ENCODE measurements at regions not wholly inside any gene's neighbourhood (a gene's known extent, or its start where the extent isn't known, plus 50 kb on each side); places are given as distances from the start of the nearest gene placed in this dataset.
A peak's percentile ranks its signal among the peaks of the same experiment; 100 is the strongest.

DNA sequence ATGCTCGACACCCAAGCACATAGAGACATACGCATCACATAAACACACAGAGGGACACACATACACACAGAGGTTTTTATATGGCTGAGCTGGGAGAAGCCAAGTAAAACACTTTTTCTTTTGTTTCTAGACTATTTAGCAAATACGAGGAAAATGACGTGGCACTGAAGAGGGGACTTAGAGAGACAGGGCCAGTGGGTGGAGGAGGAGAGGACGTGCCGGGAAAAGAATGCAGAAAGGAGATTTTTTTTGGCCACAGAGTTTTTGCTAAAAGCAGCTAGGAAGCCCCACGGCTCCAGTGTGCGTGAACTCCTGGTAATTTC is 168.5 kb upstream of the KLF7 start:
- TF ChIP-seq, protein P1, sequence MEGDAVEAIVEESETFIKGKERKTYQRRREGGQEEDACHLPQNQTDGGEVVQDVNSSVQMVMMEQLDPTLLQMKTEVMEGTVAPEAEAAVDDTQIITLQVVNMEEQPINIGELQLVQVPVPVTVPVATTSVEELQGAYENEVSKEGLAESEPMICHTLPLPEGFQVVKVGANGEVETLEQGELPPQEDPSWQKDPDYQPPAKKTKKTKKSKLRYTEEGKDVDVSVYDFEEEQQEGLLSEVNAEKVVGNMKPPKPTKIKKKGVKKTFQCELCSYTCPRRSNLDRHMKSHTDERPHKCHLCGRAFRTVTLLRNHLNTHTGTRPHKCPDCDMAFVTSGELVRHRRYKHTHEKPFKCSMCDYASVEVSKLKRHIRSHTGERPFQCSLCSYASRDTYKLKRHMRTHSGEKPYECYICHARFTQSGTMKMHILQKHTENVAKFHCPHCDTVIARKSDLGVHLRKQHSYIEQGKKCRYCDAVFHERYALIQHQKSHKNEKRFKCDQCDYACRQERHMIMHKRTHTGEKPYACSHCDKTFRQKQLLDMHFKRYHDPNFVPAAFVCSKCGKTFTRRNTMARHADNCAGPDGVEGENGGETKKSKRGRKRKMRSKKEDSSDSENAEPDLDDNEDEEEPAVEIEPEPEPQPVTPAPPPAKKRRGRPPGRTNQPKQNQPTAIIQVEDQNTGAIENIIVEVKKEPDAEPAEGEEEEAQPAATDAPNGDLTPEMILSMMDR (IDR thresholded peaks at IDR 0.05; ENCODE audit: low read length, missing control alignments): no peak
- no peak for DNase-seq (ENCODE audit: low read depth)
- H3K4me3 ChIP-seq (replicated peaks; ENCODE audit: low read depth, low read length): peak overlapping the region; percentile 44

DNA sequence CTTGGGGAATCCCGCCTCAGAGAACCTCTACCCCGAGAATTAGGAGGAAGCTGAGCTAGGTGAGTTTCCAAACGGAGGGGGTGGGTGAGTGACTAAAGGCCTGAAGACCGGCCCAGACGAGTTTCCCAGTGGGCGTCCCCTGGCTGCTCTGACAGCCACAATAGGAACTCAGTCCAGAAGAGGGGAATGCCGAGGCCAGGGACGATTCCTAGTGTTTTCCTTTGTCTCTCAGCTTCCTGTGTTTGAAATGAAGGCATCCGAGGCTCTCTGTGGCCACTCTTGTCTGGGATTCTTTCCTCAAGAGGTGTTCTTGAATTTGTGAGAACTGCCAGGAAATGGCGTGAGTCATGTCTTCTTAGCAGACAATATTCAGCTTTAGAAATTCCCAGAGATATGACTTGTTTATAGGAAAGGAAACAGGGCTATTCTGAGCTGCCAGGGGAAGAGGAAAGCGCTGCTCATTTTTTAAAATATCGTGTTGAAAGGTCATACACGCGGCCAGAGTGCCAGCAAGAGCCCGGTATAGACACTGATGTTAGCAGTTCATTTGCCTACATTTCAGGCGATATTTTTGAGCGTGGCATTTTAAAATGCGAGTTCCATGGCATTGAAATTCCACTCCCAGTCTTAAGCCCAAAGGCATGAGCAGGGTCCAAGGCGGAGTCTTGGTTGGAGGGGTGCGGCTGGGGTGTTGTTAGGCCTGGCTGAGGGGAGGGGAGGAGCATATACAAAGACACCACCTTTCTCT is 169.1 kb upstream of the KLF7 start:
- DNase-seq (ENCODE audit: low read depth): peak; percentile 100
- H3K4me3 ChIP-seq (replicated peaks; ENCODE audit: low read depth, low read length): peak overlapping the region; percentile 44

DNA sequence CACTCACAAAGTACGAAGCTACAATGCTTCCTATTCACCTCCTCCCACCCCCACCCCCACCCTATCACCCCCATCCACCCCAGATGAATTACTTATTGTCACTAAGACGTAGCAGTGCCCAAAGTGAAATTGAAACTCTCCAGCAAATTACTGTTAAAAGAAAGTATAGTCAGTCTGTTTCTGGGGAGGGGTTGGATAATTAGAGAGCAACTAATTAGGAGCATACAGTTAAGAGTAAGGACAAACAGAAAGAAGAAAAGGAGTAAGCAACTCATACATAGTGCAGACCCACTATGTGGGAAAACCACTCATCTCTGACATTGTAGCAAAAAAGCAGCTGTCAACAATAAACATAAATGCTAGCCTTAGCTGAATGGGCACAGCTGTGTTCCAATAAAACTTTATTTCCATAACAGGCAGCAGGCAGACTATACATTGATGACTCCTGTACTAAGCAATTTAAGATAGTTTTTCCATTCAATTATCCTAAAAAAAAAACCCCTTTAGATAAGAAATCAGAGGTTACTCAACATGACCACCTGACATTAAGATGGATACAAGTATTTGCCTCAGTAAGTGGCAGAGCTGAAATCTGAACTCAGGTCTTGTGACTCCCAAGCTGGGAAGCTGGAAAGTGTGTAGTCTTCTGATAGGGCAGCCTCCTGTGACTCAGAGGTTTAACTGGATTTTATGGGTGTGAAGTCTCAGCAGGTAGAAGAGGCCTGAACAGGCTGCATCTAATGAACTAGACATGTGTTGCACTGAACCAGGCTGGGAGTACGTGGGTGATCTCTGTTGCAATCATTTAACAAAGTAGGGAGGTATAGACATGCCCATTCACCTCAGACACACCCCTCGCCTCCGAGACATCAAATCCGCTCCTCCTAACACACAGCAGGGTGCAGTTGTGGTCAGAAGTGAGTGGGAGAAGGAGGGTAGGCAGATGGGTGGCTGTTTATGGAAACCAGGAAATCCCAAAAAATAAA is 171.8 kb upstream of the KLF7 start:
- no peak overlapping the region for H3K4me3 ChIP-seq (replicated peaks; ENCODE audit: low read depth, low read length)
- peak; percentile 41 for DNase-seq (ENCODE audit: low read depth)
- TF ChIP-seq, protein P1 (IDR thresholded peaks at IDR 0.05; ENCODE audit: low read length, missing control alignments): no peak

More for the DNA sequence above, 169.1 kb upstream of the KLF7 start:
- TF ChIP-seq, protein P1 (IDR thresholded peaks at IDR 0.05; ENCODE audit: low read length, missing control alignments): no peak

DNA sequence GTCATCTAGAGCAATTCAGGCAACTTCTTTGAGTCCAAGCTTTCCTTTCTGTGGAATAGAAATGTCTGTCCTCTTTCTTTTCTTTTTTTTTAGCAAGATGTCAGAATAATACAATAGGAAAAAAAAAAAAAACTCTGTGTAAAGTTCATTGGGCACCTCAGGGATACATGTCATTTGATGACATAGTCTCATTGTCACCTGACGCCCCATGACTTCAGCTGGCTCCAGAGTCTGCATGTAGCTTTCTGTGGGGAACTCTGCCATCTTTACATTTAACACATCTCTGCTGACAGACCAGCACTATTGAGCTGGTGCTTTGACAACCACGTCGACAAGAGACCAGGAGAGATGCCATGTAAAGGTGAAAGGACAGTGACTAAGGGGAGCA is 172.5 kb upstream of the KLF7 start:
- no peak for DNase-seq (ENCODE audit: low read depth)
- TF ChIP-seq, protein P1 (IDR thresholded peaks at IDR 0.05; ENCODE audit: low read length, missing control alignments): no peak
- H3K4me3 ChIP-seq (replicated peaks; ENCODE audit: low read depth, low read length): no peak overlapping the region

DNA sequence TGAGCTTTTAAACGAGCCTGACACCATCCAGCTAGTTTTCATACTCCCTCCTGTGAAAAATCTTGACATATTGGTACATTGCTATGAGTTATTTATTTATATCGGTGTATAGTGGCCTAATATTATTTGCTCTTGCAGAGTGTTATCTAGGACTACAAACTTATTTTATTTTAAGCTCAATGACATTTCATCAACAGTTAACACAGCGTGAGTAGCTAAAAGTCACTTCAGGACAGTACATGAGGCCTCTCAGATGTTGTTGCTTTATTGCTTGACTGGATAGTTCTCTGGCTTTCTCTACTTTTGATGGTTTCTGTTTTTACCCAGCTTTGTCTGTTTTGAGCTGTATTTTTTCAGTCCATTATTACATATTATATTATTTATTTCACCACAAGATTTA is 172.9 kb upstream of the KLF7 start:
- TF ChIP-seq, protein P1 (IDR thresholded peaks at IDR 0.05; ENCODE audit: low read length, missing control alignments): no peak
- H3K4me3 ChIP-seq (replicated peaks; ENCODE audit: low read depth, low read length): no peak overlapping the region
- no peak for DNase-seq (ENCODE audit: low read depth)

DNA sequence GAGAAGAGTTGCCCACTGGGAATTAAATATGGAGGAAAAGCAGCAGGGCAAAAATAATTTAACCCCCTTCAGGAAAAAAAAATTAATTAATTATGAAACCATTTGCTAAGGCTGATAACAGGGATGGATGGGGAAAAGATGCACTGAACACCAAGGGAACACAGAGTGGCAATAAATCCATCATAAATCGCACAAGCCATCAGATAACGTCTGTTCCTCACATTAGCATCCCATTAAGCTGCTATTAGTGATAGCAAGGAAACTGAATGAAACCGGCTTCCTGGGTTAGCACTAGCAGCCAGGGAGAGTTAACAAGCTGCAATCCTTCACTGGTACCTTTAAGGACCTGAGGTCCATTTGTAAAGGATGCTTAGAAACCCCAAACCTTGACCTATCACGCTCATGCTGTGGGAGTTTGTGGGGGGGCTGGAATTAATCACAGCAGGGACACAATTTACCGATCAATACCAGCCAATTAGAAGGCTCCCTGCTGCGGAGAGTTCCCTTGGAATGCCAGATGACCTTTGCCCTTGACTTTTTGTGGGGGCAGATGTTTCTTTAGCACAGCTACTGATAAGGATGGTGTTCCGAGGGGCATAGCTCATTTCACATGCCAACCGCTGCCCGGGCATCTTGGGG is 175.5 kb upstream of the KLF7 start:
- DNase-seq (ENCODE audit: low read depth): no peak
- H3K4me3 ChIP-seq (replicated peaks; ENCODE audit: low read depth, low read length): no peak overlapping the region
- TF ChIP-seq, protein P1 (IDR thresholded peaks at IDR 0.05; ENCODE audit: low read length, missing control alignments): no peak
